Activated naive CD4-positive, alpha-beta T cell treated with anti-CD3 and anti-CD28 coated beads, Interleukin-2, amount 50 U/mL, for 16 hours (primary cell): ENCODE measurements at regions not wholly inside any gene's neighbourhood (a gene's known extent, or its start where the extent isn't known, plus 50 kb on each side); places are given as distances from the start of the nearest gene placed in this dataset.

Source experiments
- DNase-seq: peaks from one replicate; pipeline ENCODE4 v3.0.0-alpha.2; 2020

DNA sequence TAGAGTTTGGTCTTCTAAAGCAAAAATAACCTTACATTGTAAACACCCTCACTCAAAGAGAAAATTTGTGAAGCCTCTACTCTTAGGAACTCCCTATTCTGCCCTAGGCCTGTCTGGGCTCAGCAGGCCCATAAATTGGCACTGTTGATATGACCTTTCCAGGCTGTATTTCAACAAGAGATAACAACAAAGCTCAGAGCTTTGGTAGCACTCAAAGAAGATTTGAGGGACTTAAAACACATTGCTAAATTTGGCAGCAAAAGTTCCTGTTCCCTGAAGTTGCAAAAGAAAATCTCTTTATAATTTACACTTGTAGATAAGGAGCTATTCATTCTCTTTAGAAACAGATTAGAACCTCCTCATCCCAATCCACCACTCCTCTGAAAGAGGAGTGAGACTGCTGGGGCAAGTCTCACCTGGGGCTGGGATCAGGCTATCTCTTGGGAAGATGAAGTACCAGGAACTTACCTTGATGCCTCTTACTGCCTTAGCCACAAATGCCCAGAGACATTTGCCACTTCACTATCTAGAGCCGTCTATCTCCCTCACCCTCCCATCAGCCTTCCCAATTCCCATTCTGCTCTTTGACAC is 110.4 kb upstream of the AKIP1 start:
- DNase-seq, result no peak

DNA sequence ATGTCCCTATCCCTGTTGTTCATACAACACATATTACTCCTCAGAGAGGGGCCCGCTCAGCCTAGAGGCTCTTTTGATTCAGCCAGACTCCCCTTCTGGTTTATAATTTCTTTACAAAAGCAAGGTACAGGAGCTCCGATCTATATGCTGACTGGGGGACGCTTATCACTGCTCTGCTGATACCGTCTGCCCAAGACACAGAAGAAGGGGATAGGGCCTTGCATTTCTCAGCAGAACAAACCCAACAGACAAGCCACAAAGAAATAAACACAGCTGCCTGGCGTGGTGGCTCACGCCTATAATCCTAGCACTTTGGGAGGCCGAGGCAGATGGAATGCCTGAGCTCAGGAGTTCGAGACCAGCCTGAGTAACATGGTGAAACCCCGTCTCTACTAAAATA is 109.9 kb upstream of the AKIP1 start:
- DNase-seq, result no peak

GRCh38 chr11:8802251-8802650 is 108.7 kb upstream of the AKIP1 start:
- DNase-seq, result no peak

DNA sequence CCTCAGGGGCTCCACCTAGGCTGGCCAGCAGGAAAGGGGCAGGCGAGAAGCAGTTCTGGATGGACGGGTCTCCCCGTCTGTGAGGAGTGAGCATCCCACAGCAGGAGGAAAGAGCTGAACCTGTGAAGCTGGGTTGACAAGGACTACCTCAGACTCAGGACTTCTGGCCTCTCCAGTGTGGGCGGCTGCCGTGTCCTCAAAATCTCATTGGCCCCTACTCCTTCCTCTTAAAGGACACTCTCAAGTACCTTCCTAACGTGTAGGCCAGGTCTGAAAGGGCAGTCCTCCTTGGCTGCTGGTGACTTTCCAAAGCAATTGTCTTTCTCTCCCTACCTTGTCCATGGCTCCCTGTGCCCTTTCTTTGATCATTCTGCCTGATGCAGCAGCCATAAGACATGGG is 107.0 kb upstream of the AKIP1 start:
- no peak for DNase-seq

DNA sequence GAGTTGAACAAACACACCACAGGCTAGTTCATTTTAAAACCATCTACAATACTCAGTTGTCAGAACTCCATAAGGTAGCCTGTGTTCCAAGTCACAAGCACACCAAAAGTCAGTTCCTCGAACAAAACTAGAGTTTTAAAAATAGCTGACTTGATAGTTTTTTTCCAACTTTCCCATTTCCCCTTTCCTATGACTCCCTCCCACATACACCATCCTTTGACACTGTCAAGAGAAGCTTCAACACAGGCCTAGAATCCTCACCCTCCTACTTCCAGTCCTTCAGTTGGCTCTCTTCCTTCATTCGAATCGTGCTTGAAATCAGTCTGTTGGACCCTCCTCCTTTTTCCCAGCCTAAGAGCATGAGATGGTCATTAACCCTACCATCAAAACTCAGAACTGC is 105.7 kb upstream of the AKIP1 start:
- DNase-seq, result no peak

DNA sequence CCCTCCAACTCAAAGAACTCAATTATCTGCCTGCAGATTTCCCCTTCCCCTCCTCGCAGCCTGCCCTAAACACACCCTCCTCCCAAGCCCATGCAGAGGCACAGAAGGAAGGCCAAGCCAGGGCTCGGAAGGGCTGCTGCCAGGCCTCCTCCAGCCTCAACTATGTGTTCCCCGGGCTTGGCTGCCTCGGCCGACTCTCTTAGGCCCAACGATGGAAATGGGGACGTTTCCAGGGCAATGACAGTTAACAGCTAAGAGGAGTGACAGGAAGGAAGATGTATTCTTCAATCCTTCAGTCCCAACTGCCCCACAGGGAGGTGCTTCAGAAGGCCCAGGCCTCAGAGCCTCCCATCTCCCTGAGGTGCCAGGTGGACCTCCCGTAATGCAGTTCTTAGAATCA is 104.0 kb upstream of the AKIP1 start:
- no peak for DNase-seq

DNA sequence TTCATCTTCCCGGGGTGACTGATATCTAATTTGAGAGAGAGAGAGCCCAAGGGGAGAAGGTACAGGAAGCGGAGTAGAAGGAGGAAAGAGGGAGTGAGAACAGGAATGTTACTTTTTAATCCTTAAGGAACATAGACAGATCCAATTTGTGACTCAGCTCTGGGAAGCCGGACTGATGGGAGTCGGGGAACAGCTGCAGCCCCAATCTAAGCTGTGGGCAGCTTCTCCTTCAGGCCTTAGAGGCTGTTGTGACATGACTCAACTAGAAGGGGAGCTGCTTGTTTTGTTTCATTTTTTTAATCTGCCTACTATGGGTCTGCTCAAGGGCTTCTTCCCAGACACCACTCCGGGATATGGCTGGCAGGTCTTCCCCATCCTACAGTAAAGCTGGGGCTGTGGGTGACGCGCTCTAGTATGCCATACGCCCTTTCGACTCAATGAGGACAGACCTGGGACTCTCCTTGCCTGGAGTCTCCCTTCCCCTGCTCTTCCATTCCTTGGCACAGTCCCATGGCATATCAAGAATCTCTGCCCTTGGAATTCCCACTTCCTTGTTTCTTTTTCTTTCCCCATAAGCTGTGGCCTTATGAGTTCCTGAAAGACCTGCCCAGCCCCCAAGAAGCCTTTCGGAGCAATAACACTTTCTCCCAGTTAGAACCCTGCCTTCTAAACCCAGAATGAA is 103.3 kb upstream of the AKIP1 start:
- DNase-seq, result no peak

DNA sequence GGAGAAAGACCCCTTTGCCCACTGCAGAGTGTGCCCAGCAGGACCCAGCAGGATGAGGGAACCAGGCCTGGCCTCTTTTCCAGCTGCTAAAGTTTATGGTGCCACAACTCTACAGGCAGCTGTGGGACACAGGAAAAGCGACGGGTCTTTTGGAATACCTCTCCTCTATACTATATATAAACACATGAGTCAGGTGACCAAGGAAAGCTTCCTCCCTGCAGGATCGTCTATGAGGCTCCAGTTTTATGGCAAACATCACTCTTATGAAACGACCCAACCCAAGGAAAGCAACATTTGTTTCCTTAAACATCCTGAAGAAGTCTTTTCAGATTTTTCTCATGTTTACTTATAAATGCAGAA is 102.8 kb upstream of the AKIP1 start:
- no peak for DNase-seq

DNA sequence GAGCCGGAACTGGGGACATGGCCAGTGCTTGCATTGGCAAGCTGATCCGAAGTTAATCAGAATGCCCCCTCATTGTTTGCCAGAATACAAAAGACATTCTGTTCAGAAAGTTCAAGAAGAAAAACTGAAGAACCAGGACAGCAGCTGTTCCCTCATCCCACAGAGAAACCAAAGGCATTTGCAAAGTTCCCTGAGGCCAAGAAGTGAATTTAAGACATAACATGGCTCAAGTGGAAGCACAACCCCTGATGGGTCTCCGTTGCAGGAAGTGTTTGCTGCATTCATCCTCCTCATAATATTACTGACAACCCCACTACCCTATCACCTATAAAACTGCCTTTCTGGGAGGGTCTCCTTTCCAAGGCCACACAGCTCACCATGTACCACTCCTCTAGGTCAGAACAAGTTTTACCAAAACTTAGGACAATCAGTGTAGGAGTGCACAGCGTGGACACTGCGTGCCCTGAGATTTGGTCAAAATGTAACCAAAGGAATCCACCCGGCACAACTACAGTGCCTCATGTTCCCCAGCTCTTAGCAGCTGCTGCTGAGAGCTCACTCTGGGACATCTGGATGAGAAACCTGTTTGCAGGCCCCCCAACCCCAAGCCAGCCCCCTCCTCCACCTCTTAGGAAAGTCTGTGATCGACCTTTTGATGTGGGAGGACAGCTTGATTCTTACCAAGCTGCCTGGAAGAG is 101.6 kb upstream of the AKIP1 start:
- no peak for DNase-seq

DNA sequence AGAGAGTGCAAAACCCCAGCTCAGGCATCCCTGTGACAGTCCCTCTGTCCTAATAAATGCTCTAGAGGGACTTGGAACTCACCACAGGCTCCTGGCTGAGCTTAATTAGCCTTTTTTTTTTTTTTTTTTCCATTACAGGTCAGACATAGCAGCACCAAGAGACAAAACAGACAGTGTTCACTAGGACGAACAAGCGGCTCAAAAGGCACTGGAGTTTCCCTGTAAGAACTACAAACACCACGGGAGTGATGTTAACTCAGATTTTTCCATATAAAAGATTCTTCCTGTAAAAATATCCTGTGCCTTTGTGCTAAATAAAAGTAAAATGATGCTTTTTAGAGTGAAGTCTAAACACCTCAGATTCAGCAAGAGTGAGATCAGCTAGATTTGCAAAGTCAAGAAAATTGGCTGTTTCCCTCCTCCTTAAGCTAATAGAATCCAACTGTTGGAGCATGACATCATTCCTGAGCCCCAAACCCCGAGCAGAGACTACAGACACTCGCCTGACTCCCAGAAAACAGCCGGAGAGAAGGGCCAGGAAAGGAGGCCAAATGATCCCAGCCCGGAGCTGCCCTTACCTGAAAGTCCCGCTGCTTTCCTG is 101.0 kb upstream of the AKIP1 start:
- no peak for DNase-seq

GRCh38 chr11:8810540-8811301 is 100.3 kb upstream of the AKIP1 start:
- no peak for DNase-seq

- no peak for DNase-seq
Observed at GRCh38 chr11:8811571-8811970, 99.4 kb upstream of the AKIP1 start.

DNA sequence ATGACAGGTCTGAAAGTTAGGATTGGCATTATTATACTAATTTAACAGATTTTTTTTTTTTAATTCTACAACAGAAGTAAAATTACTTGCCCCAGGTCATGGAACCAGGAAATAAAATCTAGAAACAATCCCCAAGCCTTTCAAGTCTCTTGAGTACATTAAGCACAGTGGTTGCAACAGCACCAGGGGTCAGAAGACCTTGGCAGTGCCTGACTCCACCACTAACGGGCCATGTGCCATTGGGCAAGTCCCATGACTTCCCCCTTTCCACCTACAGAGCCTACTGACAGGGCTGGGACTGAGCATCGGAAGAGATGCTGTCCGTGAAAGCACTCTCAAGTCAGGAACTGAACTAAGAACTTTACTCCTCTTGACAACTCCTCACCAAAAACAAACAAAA is 98.6 kb upstream of the AKIP1 start:
- DNase-seq, result no peak

- DNase-seq, result peak; percentile 40
Observed at GRCh38 chr11:8813658-8814057, 97.3 kb upstream of the AKIP1 start.

GRCh38 chr11:8814209-8814922 is 96.6 kb upstream of the AKIP1 start:
- no peak for DNase-seq

- DNase-seq, result no peak
Observed at GRCh38 chr11:8814923-8815240, 96.1 kb upstream of the AKIP1 start.

- DNase-seq, result no peak
Observed at GRCh38 chr11:8818421-8818820, 92.6 kb upstream of the AKIP1 start.

DNA sequence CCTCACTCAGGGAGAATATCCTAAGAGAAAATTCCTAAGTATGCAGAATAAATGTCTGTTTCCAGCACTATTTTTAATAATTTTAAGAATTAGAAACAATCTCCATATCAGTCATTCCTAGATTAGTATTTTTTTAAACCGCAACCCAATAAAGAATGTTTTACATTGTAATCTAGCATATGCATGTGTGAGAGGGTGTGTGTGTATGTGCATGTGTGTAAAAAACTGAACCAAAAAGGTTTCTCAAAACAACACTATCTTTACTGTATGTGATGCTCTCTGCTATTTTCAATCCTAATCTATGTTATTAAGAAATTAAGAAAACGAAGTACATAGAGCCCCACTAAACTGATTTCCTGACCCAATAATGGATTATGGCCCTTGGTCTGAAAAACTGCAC is 90.6 kb upstream of the AKIP1 start:
- no peak for DNase-seq

DNA sequence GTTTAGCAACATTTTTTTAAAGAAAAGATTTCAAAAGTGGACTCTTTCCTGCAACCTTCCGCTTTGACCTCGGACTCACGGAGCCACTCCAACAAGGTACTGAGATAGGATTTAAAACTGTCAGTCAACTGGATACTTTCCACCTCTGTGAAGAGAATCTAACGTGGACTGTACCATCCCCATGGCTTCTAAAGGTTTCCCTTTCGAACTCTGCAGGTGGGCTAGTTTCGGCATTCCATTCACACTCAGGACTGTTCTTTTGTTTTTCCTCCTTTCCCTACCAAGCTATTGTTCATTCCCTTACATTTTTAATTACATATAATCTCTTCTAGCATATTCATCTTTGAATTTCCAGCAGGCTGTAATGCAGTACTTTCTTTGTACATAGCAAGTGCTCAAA is 88.5 kb upstream of the AKIP1 start:
- no peak for DNase-seq

GRCh38 chr11:8823174-8823742 is 87.7 kb upstream of the AKIP1 start:
- no peak for DNase-seq

DNA sequence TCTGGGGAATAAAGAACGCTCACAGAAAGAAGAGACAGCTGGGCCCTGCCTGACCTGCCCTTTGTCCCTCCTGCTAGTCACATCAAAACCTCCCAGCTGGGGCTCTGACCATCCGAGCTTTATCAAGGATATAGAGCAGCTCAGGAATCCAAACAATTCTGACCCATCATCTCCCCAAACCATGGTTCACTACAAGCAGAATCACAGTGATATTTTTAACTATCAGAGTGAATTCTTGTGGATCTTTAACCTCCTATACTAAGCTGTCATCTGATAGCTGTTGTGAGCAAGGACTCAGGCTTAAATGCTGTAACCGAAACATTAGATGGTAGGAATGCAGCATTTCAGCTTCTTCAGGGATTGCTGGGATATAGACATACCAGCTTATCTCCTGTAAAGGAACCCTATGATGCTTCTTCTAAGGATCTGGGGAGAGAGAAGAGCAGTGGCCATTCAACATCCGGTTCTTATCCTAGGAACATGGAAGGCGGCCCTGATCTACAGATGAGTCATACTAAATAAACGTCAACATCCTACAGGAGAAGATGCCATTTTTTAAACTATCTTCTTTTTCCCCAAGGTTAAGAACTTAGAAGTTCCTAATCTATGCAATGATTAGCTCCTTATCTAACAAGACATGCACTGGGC is 84.7 kb upstream of the AKIP1 start:
- DNase-seq, result no peak
